H1 (cell line): ENCODE measurements at regions not wholly inside any gene's neighbourhood (a gene's known extent, or its start where the extent isn't known, plus 50 kb on each side); places are given as distances from the start of the nearest gene placed in this dataset.

ENCODE experiments used
- KDM5A ChIP-seq: fragments of 200-600 bp; IDR thresholded peaks from 2 replicates; pipeline ENCODE4 v1.7.1; 2012; ENCODE audit warnings: mild to moderate bottlenecking, low read length, inconsistent platforms, mixed read lengths
- SAP30 ChIP-seq: fragments of 300-600 bp; sonication (generic); IDR thresholded peaks from 2 replicates; pipeline ENCODE4 v1.7.1; 2012; ENCODE audit warnings: low read length, moderate library complexity, mild to moderate bottlenecking, inconsistent platforms; ENCODE audit not compliant: insufficient read depth, insufficient replicate concordance

GRCh38 chr10:78321500-78321899, 287.8 kb downstream of the RPS24 start (continued):
- TF ChIP-seq SAP30 (no peak), KDM5A (no peak)
- TF ChIP-seq, all 59 proteins: peak for 0
